ENCODE measurements at regions not wholly inside any gene's neighbourhood (a gene's known extent, or its start where the extent isn't known, plus 50 kb on each side); places are given as distances from the start of the nearest gene placed in this dataset.

DNA sequence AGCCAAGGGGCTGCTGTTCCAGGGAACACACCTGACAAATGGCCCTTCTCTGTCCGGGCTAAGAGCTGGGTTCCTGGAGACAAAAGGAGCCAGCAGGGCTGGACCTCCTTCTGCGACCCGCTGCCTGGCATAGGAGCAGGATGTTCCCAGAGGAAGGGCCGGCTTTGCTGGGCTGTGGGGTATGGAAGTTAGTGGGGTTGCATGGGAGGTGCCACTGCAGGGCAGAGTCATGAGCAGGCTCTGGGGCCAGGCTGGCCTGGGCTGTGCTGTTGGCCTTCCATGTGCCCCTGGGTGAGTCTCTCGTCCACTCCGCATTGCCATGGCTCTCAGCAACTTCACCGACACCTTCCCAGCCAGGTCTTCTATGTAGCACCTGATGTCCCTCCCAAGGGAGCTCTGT, 507.6 kb downstream of the PTPRU start:
- Histone ChIP-seq H3K36me3 (no peaks in the 10 kb centered on the region), H3K4me1 (no peaks in the 10 kb centered on the region), H3K27me3 (no peaks in the 10 kb centered on the region), H3K4me3 (no peak overlapping the region), H3K27ac (no peak overlapping the region), H3K9me3 (no peaks in the 10 kb centered on the region)
- no peak for DNase-seq (ENCODE audit: low spot score in 2 of 2)
- intact Hi-C loops (cut with DNase I), result no loop called here
- TF ChIP-seq, protein P1, sequence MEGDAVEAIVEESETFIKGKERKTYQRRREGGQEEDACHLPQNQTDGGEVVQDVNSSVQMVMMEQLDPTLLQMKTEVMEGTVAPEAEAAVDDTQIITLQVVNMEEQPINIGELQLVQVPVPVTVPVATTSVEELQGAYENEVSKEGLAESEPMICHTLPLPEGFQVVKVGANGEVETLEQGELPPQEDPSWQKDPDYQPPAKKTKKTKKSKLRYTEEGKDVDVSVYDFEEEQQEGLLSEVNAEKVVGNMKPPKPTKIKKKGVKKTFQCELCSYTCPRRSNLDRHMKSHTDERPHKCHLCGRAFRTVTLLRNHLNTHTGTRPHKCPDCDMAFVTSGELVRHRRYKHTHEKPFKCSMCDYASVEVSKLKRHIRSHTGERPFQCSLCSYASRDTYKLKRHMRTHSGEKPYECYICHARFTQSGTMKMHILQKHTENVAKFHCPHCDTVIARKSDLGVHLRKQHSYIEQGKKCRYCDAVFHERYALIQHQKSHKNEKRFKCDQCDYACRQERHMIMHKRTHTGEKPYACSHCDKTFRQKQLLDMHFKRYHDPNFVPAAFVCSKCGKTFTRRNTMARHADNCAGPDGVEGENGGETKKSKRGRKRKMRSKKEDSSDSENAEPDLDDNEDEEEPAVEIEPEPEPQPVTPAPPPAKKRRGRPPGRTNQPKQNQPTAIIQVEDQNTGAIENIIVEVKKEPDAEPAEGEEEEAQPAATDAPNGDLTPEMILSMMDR (IDR thresholded peaks at IDR 0.05), result no peak

DNA sequence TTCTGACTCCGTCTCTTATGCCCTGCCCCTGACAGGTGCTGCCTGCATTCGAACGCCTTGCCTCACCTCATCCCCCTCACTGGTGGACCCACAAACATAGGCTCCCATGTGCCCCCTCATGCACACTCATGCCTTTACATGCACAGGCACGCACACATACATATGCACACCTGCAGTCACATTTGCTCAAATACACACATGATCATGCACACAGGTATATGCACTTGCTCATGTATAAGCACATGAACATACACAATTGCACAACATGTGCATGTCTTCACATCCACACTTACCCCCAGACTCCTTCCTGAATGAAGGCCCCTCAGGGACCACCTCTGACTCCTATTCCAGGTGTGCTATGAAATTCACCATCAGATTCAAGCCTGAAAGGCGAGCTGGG, 506.9 kb downstream of the PTPRU start:
- intact Hi-C loops (cut with DNase I), result no loop called here
- Histone ChIP-seq H3K4me1 (no peaks in the 10 kb centered on the region), H3K9me3 (no peaks in the 10 kb centered on the region), H3K4me3 (no peak overlapping the region), H3K36me3 (no peaks in the 10 kb centered on the region), H3K27me3 (no peaks in the 10 kb centered on the region), H3K27ac (no peak overlapping the region)
- no peak for DNase-seq (ENCODE audit: low spot score in 2 of 2)
- TF ChIP-seq, protein P1 (IDR thresholded peaks at IDR 0.05), result no peak

DNA sequence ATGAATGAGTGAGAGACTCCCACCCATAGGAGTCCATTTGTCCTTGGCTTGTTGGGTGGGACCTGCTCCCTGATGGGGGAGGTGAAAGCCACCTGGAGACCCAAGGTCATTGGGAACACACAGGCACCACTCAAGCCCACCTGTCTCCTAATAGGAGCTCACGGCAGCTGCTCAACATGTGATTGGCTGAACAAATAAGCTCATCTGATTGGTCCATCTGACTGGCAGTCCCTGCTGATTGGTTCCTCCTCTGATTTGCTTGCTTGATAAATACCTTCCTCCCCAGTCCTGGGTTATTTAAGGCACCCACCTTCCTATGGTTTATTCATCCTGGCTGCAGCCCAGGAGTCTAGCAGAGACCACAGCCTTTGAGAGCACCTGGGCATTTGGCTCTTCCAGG, 502.9 kb downstream of the PTPRU start:
- no peak overlapping the region for H3K27ac ChIP-seq
- intact Hi-C loops (cut with DNase I), result no loop called here
- no peak overlapping the region for H3K4me3 ChIP-seq
- no peaks in the 10 kb centered on the region for H3K4me1 ChIP-seq
- DNase-seq (ENCODE audit: low spot score in 2 of 2), result no peak
- H3K27me3 ChIP-seq, result no peaks in the 10 kb centered on the region
- TF ChIP-seq, protein P1 (IDR thresholded peaks at IDR 0.05), result no peak
- H3K9me3 ChIP-seq, result no peaks in the 10 kb centered on the region
- no peaks in the 10 kb centered on the region for H3K36me3 ChIP-seq

DNA sequence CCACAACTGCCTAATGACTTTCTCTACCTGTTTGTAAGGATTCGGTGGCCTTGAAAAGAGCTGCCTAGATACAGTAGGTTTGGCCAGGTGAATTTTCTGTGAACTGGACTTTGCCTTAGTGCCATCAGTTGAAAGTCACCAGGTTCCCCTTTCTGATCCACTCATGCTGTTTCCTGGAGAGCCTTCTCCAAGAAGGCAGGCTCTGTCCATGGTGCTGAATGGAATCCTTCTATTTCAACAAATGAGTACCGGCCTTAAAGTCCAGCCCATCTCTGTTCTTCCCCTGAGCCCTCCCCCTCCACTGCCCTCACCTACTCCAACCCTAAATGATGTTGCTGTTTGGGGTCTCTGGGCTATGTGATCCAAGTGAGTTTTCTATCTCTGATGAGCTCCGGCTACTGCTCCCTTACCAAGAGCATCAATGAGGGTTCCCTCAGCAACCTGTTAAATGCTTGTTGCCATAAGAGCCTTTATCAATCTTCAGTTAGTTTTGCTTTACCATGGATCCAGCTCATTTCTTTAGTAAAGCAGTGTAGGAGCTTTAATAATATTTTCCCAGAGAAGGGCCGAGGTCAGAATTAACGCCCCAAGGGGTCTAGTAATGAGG, 500.4 kb downstream of the PTPRU start:
- Histone ChIP-seq H3K36me3 (no peaks in the 10 kb centered on the region), H3K9me3 (no peaks in the 10 kb centered on the region), H3K4me3 (no peak overlapping the region), H3K27ac (no peak overlapping the region), H3K4me1 (no peaks in the 10 kb centered on the region), H3K27me3 (no peaks in the 10 kb centered on the region)
- TF ChIP-seq, protein P1 (IDR thresholded peaks at IDR 0.05), result no peak
- intact Hi-C loops (cut with DNase I), result no loop called here
- no peak for DNase-seq (ENCODE audit: low spot score in 2 of 2)

DNA sequence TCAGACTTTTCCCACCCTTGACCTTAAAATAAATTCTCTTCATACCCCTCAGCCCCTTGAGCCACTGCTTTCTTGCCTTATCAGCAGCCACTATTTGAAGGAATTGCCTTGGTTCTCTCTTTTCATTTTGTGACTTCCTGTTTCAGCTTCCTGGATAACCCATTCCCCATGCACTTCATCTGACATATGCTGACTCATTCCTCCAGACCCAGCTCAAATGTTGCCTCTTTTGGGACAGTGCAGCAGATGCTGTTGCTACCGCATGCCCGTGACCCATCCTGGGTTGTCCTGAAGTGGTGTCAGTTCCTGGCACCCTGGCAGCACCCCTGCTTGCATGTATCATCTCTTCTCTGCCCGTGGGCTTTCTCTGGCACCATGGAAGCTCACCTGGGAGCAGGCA, 496.1 kb downstream of the PTPRU start:
- intact Hi-C loops (cut with DNase I), result no loop called here
- no peak for DNase-seq (ENCODE audit: low spot score in 2 of 2)
- Histone ChIP-seq H3K27me3 (no peaks in the 10 kb centered on the region), H3K4me3 (no peak overlapping the region), H3K36me3 (no peaks in the 10 kb centered on the region), H3K4me1 (no peaks in the 10 kb centered on the region), H3K9me3 (no peaks in the 10 kb centered on the region), H3K27ac (no peak overlapping the region)
- TF ChIP-seq, protein P1 (IDR thresholded peaks at IDR 0.05), result no peak

DNA sequence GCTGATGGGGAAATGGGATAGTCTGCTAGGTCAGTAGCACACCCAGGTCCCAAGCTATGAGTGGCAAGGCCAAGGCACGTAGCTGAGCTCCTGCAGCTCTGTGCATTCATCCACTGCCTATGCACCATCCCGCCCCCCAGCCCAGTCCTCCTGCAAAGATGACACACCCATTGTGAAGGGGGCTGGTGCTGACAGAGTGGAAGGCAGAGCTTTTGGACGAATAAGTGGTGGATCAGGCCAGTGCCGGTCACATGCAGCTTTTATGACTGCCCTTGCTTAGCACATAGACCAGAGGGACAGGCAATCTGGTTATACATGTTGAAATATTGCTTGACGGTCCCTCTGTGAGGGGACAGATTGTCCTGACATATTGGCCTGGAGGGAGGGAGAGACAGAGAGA, 494.3 kb downstream of the PTPRU start:
- H3K9me3 ChIP-seq, result no peaks in the 10 kb centered on the region
- TF ChIP-seq, protein P1 (IDR thresholded peaks at IDR 0.05), result no peak
- no peaks in the 10 kb centered on the region for H3K4me1 ChIP-seq
- DNase-seq (ENCODE audit: low spot score in 2 of 2), result no peak
- H3K27ac ChIP-seq, result no peak overlapping the region
- no peaks in the 10 kb centered on the region for H3K27me3 ChIP-seq
- H3K36me3 ChIP-seq, result no peaks in the 10 kb centered on the region
- H3K4me3 ChIP-seq, result no peak overlapping the region
- intact Hi-C loops (cut with DNase I), result no loop called here
